ENCODE measurements at regions not wholly inside any gene's neighbourhood (a gene's known extent, or its start where the extent isn't known, plus 50 kb on each side); places are given as distances from the start of the nearest gene placed in this dataset.
A peak's percentile ranks its signal among the peaks of the same experiment; 100 is the strongest.

DNA sequence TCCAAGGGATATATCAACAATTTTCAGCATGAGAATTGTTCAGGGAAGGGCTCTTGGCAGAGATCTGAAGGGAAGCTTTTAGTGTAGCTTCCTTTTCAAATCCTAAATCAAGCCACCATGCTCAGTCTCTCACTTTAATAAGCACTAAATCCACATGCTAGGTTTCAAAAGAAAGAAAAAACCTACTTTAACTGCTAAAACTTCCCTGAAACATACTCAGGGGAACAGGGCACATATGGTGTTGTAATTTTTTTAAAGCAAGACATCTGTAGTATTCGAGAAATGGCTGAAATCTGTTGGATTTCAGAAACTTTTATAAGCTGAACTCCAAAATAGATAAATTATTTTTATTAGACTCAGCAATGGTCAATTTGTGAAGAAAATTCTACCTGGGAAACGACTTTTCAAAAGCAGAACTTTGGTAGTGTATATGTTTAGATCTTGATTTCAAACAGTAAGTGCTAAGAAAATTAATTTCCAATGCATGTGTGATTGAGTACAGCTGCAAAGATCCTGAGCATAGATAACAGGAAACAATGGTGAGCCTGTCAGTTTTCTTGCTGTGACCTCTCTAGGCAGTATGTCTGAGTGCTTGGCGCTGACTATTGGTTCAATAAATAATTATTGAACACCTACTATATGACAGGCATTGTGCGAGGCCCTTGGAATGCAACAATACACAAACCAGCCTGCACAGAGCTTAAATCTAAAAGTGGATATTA, 804.5 kb upstream of the SOX9 start:
- no peak for DNase-seq (ENCODE audit: low spot score)

DNA sequence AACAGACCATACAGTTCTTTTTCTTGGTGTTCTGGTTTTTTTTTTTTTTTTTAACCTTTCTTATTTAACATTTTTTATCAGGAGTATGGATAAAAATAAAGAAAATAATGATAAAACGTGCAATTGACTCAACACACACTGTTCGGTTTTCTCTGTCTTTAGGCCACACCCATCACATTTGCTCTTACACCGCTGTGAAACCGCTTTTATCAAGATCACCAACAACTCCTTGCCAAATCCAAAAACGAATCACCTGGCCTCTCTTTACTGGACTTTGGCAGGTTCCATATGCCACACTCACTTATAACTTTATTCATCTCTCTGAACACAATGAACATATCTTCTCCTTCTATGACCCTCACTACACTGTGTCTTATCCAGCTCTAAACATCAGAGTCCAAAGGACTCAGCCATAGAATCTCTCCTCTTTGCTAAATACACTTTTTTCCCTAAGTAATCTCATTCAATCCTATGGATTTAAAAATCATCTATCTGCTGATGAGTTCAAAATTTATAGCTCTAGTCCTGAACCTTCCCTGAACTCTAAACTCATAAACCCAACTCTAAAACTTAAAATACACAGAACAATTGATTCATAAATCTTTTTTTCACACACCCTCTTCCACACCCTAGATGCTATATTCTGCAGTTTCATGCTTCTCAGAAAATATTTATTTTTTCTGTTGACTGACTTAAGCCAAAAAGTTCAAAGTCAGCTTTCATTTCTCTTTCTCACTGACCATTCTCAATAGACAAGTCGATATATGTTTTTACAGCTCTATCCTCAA, 800.6 kb upstream of the SOX9 start:
- DNase-seq (ENCODE audit: low spot score) = no peak

DNA sequence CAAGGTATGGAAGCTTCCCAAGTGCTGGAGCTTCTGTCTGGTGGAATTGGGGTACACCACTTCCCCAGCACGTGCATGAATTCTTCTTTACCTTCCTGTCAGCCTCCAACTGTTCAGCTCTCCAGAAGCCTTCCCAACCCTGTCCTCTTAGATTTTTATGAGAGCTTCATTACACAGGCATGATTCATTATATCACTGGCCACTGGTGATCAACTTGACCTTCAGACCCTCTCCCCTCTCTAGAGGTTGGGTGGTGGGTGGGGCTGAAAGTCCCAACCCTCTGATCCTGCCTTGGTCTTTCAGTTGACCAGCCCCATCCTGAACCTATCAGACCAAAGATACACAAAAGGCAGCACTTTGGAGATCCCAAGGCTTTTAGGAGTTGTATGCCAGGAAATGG, 795.7 kb upstream of the SOX9 start:
- DNase-seq (ENCODE audit: low spot score) = no peak

DNA sequence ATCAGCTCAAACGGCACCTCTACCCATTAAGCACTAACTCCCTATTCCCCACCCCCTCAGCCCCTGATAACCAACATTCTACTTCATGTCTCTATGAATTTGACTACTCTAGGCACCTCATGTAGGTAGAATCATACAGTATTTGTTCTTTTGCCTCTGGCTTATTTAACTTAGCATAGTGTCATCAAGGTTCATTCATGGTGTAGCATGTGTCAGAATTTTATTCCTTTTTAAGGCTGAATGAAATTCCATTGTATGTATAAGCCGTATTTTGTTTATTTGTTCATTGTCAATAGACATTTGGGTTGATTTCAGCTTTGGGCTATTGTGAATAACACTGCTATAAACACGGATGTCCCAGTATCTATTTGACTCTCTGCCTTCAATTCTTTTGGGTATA, 794.9 kb upstream of the SOX9 start:
- no peak for DNase-seq (ENCODE audit: low spot score)

DNA sequence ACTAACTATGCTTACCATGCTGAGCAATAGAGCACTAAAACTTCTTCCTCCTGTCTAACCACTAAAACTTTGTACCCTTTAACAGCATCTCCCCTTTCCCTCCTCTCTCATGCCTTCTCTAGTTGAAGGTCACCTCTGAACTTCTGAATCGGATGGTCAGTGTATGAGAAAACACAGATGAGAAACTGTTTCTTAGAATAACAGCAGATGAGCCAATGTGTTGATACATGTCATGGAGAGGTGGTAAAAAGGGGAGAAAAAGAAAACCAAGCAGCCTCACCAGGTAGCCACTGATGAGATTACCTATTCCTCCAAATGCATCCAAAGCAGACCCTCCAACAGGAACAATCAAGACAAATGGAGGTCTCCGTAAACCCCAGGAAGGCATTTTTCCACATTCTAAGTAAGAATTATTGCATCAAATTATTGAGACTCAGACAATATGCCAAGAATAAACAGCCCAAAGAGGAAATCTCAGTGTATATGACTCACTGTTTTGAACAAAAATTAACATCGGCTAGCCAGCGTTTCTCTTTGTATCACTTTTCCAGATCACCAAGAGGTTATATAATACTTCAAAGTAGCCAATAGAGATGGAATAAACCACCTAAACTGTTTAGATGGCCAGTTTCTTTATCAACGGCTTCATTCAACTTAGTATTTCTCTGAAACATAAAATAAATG, 793.3 kb upstream of the SOX9 start:
- no peak for DNase-seq (ENCODE audit: low spot score)

DNA sequence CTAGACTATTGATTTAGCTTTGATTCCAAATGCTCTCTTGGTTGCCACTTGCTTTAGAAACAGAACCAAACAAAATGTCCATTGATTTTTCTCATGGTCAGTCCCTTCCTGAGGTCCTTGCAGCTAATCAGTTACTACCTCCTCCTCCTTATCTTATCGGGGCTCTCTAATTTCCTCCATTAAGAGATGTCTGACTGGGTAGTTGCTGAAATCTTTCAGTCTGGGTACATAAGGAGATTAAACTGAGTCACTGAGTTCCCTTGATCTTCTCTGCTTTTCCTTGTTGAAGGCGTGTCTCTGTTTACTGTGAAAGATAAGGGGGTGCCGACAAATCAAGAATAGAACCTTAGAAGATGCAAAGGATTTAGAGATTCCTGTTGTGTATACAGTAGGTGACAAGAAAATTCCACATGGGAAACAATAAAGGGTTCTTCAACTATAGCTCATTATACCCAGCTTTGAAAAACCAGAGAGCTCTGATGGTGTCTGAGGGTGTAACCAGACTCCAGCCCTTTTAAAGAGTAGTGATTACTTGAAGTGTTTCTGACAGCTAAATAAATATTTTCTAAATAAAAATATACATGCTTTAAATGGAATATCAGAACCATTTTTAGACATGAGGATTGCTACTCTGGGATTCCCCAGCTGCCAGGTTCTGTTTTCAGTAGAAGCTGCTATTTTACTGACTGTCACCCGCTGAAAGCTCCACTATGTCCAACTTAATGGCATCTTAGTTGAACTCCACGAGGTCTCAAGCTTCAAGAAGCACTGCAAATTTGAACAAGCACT, 791.3 kb upstream of the SOX9 start:
- DNase-seq (ENCODE audit: low spot score) = no peak

DNA sequence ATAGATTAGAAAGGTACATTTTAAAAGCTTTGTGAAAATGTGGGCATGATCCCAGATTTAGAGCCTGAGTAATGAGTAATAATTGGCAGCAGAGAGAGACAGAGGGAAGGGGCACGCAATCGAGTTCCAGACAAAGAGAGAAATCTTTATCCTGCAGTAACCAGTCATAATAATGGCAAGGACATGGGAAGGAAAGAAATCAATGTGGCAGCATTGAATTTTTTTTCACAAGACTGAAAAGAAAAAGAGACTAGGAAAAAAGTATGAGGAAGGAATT, 790.8 kb upstream of the SOX9 start:
- DNase-seq (ENCODE audit: low spot score) = no peak

DNA sequence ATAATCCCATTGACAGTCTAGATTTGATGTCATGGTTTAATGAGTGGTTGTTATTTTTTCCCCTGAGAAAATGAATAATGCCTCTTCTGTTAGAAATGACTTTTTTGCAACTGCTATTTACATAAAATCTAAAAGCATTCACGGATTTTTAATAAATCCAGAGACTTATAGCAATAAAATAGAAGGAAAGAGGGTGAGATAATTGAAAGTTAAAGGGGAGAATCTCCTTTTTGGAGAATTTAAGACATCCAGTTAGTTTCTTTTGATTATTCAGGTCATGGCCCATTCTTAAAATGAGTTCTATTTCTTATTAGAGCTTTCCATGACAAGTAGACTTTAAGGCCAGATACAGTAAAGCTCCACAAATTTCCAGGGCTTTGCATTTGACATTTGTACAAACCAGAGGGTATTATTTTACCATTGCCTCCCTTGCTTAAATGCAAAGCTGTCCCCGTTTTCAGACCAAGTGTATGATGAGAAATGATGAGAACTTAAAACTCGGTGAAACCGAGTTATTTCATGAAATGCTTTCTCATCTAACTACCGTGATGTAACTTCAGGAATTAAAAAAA, 789.0 kb upstream of the SOX9 start:
- no peak for DNase-seq (ENCODE audit: low spot score)

DNA sequence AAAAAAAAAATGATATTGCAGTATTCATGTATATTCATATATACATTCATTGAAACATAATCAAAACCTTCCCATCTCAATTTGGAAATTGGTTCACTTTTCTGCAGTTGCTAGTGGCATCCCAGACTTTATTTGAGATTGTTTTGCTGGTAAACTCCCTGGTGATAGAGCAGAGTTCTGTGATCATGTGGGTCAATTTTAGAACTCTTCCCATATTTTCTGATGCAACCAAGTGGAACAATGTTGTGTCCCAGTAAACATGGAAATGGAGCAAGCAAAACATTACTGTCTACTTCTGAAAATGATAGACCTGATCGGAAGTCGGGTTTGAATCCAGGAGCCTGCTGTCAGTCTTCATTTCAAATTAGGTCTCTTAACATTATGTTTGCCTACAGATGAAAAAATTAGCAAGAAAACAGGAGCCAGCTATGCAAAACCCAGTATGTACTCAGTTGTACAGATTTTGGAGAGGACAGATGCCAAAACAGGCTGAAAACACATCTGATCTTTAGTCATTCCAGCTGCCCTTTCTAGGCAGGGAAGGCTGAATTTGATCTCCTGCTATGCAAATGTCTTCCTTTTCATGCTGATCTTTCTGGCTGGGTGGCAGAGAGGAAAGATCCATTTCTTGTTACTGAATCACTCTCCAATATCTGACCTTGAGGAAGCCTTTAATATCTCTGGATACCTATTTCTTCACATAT, 786.6 kb upstream of the SOX9 start:
- DNase-seq (ENCODE audit: low spot score) = no peak

DNA sequence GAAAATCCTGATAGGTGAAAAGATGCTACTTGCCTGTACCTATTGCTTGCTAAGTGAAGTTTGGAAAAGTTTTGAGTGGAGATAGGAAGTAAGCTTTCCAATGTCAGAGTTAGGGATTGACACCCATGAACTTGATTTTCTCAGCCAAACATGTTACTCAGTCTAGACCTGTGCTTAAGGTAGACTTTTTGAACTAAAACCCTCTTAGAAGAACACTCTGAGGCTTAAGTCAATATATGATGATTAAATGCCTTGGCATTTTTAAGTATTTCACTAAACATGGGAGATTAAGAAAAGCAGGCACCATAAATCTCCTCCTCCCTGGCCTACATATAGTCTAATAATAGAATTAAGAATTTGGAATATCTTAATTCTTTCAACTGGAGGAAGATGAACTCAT, 785.6 kb upstream of the SOX9 start:
- DNase-seq (ENCODE audit: low spot score) = no peak

DNA sequence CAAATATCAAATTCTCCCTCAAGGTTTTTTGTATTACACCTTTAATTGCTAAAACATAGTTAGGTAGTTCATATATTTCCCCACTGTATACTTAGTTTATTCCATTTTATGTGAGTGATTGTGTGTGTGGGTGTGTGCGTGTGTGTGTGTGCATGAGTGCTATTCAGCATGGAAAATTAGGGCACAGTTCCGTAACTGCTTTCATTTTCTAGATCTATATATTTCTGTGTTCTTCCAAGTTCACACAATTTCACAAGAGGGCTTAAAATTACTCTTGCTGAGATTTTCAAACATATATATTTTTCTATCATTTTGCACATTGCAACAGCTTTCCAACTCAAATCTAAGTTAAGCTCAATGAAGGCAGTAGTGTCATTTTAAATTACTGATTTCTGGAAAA, 782.9 kb upstream of the SOX9 start:
- DNase-seq (ENCODE audit: low spot score) = no peak

DNA sequence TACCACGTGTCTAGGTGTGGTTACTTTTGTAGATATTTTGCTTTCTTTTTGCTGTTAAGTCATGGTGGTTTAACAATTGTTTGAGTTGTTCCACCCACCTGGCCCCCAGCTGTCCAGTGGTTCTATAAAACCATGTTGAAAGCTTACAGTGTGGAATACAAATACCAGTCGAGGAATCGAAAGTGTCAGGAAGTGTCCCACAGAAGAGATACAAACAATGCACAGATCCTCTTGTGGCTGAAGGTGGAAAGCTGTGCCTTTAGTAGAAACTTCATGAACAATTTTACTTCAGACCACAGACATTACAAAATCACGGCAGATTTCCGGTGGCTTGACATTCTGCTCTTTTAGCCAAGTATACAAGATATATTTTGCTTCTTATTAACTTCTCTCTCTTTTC, 782.4 kb upstream of the SOX9 start:
- DNase-seq (ENCODE audit: low spot score) = peak; percentile 13

DNA sequence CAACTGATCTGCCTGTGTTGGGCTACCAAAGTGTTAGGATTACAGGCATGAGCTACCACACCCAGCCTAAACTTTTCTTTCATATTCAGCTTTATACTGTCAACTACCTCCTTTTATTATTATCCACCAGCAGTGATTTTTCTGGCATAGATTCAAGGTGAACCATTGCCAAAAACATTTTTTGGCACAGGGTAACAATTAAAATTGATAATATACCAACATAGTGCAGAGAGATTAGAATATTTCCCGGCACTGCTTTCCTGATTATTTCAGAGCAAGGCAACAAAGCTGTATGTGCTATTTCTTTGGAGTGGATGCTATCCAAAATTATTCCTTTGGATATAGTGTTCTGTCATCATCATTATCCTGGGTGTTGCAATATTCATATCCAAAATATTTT, 781.6 kb upstream of the SOX9 start:
- no peak for DNase-seq (ENCODE audit: low spot score)

DNA sequence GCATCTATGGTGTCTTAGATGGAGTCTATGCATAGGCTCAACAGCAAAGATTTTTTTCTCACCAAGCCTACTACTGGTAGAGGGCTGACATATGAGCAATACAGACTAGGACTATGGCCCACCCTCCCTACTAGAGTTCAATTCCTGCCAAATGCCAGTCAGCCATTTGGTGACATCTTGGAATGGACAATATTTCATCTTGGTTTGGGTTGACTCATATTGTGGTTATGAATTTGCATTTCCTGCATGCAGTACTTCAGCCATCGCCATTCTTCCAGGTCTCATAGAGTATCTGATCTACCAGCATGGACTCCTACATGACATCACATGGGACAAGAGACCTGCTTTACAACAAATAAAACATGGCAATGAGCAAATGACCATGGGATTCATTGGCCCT, 778.1 kb upstream of the SOX9 start:
- DNase-seq (ENCODE audit: low spot score) = no peak

DNA sequence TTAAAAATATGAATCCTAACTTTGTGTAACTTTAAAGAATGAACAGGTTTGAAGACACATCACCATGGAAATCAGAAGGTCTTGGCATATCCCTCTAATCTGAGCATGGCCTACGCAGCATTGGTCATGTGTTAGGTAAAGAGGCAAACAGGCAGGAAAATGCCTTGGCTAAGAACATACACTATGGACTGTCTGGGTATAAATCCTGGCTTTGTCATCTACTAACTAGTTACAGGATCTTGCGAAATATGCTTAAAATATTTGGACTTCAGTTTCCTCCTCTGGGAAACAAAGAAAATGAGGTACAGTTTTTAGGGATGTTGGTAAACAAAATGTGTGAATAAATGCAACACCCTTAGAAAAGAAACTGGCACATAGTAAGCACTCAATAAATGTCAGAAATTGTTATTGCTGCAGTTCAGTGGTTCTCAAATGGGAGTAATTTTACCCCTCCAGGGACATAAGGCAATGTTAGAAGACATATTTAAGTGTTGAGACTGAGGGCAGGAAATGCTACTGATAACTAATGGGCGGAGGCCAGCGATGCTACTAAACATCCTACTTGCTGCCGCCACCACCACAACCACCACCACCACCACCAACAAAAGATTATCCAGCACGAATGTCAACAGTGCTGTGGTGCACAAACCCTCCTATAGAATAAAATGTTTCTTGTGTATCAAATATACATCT, 770.8 kb upstream of the SOX9 start:
- DNase-seq (ENCODE audit: low spot score) = no peak

DNA sequence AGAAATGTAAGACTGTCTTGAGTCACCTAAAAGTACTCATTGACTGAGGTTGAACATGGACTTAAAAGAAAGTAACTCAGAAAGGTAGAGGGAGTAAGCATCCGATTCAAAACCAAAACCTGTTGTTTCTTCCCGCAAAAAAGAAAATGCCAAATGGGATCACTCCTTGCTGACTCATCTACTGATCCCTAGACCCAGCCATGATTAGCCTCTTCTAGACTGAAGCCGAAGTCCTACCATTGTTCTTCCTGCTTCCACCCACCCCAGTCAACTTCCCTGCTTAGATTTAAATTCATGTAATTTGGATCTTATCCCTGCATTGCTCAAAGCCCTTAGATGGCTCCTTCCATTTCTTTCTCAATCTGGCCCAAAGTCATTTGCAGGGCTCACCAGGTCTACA, 760.5 kb upstream of the SOX9 start:
- no peak for DNase-seq (ENCODE audit: low spot score)

DNA sequence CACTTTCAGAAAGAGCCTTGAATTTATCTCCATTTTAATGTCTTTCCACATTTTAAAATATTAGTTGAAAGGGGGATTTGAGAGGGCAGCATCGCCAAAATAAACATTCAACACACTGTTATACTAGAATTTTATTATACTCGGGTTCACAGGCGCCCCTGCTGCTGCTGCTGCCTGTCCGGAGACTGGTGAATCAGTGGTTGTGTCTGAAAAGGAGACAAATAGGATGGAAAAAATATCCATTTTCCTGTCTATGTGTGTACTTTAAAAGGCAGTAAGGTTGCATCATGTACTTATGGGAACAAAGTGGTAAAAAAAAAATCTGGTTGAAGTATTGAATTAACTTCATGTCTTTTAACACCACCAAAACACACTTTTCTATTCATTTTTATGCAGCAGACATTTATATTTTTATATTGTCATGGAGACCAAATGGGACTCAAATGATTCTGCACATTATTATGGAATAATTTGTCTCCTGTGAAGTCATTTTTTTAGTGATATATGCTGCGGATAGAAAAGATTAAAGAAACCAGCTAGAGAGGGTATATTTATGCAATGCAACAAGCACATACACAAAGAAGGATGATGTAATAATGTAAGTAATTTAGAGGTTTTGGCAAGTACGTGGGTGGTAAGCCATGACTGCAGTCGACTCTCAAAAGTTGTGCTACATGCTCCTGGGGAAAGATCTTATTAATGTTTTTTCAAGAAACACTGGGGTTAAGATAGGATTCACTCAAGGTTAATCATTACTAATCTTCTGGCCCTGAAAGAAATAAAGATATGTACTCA, 759.0 kb upstream of the SOX9 start:
- DNase-seq (ENCODE audit: low spot score) = no peak

DNA sequence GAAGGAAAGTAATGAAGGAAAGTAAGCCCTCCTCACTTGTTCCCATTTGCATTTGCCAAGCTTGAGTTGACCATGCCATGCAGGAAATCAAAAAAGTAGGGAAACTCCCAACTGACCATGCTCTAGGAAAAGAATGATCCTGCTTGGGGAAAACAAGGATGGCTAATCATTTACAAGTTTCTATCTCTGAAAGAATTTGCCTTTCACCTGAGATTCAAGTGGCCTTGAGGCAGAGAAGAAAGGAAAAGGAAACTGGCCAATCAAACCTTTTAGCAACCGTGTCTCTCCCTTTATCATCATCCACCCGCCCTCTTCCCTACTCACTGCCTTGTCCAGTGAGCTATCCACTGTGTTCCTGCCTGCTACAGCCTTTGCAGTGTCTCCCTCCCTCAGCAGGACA, 757.2 kb upstream of the SOX9 start:
- DNase-seq (ENCODE audit: low spot score) = no peak

DNA sequence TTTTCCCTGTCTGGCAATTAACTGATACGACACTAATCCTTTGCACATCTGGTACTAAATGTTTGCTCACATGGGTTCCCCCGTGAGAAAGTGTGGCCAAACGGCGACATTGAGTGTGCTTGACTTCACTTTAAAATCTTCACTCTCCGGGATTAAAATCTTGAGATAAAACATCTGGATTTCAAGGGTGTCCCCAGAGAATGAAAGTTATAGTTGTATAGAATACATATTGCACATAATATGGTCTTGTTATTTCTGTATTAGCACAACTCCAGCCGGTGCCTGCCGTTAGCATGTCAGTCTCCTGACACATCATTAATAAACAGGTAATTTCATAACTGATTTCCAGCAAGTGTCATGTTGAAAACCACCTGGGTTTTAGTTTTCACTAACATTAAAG, 749.0 kb upstream of the SOX9 start:
- no peak for DNase-seq (ENCODE audit: low spot score)

DNA sequence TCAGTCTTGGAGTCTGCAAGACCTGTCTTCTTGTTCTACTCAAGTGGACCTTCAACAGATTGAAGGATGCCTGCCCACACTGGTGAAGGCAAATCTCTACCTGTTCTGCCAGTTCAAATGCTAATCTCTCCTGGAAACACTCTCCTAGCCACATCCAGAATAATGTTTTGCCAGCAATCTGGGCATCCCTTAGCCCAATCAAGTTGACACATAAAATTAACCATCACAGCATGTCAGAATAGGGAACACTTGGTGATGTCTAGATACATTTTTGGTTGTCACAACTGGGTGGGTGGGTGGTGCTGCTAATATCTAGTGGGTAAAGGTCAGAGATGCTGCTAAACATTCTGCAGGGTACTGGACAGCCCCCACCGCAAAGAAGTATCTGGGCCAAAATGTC, 744.9 kb upstream of the SOX9 start:
- no peak for DNase-seq (ENCODE audit: low spot score)
